GM18520 (cell line): ENCODE measurements at regions not wholly inside any gene's neighbourhood (a gene's known extent, or its start where the extent isn't known, plus 50 kb on each side); places are given as distances from the start of the nearest gene placed in this dataset.

ENCODE experiments used
- ATAC-seq: cut with Tn5 transposase; IDR thresholded peaks from one replicate; pipeline ENCODE4 v1.9.1; 2021; ENCODE audit not compliant: unreplicated experiment

DNA sequence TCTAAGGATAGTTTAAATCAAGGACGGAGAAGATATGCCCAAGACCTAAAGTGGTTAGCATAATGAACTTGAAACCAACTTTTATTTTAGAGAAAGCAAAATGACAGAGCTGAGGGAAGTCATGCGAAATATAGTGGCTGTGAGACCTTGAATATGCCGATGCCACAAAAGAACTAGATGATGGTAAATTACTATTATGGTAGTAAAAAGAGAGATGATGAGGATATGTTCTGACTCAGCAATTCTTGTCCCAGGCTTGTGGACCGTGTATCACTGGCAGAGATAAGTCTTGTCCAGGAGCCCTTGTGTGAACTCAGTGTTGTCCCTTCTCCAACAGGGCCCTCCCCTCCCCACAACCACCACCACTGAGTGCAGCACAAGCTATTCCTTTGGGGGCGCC lies 1605.6 kb upstream of the TENM3 start:
- no peak for ATAC-seq

DNA sequence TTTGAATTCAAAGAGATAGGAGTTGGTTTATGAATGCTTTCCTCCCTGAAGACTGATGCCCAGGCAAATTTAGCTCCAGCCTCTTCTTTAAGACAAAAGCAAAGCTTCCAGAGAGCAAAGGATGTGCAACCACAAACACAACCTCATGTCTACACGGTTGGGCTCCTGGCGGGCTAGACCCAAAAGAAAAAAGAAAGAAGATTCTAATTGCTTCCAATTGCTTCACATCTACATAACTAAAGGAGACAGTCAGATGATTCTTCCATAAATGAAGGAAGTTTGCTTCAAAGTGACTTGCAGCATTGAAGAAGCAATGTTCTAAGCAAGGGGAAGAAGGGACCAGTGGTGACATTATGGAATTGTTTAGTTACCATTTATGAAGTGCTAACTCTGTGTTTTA lies 1603.0 kb upstream of the TENM3 start:
- no peak for ATAC-seq

DNA sequence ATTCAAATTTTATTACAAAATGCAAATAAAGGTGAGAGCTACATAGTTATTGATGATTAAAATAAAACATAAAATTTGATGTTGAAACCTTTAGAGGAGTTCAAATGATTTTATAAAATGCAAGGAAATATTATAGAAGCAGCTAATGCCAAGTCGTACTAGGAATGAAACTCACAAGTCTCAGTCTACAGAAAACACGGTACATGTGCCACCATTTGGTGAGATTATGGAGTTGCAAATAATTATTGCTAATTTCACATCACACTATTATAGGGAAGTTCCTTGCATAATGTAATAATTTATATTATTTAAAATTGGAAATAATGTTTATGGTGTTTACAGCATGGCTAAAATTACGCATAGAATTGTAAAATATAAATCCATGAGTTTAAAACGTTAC lies 1601.7 kb upstream of the TENM3 start:
- ATAC-seq, result no peak

DNA sequence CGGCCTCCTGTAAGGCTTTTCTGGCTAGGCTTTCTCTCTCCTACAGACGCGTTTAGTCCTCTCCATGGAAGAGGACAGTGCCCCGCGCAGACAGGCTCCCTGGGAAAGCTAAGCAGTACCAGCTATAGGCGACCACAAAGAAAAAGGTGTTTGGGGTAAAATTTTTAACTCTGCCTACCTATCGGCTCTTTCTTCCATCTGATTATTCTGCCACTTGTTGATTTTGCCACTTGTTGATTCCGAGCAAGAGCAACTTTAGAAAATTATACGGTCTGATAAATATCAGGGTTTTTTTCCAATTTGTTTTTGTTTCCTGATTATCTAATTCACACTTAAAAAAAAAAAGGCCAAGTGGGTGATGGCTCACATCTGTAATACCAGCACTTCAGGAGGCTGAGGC lies 1600.5 kb upstream of the TENM3 start:
- ATAC-seq, result no peak

DNA sequence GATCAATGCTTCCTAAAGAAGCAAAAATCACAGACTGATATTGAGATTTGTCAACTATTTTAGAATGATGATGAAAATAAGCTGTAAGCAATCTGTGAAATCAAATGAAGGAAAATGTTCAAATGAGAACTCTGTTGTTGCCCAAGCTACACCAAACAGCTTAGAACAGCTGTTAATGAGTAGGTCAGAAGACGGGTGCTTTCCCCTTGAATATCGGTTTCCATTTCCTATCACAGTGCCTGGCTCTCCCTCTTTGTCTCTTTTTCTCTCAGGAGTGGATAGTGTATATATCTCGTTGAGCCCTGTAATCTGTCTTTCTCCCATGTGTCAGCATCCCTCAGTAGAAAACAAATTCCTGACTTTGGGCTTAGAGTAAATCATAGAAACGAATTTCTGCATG lies 1592.9 kb upstream of the TENM3 start:
- ATAC-seq, result peak; percentile 77

DNA sequence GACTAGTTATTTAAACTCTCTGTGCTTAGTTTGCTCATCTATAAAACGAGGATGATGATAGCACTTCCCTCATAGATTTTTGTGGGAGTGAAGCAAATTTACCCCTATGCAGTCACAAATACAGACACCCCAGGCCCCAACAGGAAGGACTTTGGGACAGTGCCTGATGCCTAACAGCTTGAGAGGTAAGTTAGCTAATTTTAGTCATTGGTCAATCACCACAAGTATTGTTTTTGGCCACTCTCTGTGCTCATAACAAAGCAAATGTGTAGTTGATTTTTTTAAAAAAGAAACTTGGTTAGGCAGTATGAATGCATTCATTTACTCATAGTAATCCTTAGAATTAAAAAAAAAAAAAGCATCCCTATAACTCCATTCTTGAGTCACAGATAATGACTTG lies 1590.7 kb upstream of the TENM3 start:
- peak; percentile 40 for ATAC-seq

DNA sequence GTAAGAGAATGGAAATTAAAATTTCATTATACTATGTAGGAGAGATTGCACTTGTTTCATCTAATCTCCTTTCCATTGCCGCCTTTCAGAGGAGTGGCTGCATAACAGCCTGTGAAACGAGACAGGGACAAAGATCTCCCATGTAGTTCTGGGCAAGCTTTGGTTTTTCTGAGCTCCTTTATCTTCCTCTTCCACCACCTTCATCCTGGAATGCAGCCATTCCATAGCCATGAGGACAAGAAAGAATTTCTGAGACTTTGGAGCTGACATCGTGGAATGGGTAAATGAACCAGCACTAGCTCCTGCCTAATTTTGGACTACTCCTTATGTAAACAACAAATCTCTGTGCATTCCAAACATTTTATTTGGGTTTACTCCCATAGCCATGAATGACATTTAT lies 1587.3 kb upstream of the TENM3 start:
- no peak for ATAC-seq

DNA sequence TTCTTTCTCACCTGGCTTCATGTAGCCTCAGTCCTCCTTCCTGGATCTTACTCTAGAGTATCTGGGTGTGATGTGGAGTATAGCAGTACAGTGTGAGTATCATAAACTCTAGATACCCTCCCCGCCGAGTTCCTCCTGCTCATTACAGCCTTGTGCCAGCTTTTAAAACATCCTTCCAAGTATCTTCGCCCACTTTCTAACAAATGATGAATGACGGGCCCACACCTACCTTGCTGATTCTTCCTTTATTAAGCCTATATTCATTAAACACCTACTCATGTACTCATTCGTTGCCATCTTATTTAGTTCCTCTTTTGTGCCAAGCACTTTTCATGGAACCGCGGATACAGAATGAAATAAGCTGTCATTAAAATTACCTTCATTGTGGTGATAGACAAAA lies 1585.3 kb upstream of the TENM3 start:
- no peak for ATAC-seq

DNA sequence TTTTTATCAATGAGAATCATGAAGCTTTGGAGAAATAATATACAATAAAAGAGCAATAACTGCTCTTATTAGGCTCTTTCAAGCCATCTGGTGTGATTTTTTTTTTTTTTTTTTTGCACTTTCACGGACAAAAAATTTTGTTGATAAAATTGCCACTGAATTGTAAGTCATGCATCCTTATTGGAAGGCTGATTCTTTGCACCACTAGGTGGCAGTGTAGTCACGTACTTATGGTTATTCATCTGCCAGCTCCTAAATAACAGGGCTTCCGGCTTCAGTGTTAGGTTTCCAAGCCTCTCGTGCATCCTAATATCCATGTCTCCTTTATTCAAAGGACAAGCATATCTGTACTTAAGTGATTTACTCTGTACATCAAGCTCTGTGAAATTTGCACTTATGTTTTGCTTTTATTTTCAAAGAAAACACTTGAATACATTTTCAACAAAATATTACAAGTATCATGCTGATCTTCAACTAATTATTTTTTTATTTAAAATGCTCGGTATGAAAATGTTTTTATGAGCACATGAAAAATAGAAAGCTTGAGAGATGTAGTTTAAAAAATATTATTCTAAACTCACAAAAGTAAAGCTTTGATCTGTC lies 1578.3 kb upstream of the TENM3 start:
- ATAC-seq, result peak; percentile 76

DNA sequence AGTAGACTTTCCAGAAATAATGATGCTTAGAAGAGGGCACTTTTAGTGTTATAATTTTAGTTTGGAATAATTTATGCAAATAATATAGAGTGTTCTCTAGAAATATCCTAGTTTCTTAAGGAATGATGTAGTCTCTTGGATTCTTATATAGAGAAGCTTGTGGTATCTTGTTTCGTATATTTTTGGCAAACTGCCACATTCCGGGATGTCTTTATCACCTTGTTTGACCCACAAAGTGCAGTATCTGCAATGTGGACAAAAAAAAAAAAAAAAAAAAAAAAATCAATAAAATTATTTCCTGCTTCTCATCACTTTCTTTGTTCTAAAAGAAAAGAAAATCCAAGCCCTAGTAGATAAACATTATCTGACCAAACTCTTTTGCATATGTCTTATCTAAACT lies 1577.7 kb upstream of the TENM3 start:
- ATAC-seq, result no peak

DNA sequence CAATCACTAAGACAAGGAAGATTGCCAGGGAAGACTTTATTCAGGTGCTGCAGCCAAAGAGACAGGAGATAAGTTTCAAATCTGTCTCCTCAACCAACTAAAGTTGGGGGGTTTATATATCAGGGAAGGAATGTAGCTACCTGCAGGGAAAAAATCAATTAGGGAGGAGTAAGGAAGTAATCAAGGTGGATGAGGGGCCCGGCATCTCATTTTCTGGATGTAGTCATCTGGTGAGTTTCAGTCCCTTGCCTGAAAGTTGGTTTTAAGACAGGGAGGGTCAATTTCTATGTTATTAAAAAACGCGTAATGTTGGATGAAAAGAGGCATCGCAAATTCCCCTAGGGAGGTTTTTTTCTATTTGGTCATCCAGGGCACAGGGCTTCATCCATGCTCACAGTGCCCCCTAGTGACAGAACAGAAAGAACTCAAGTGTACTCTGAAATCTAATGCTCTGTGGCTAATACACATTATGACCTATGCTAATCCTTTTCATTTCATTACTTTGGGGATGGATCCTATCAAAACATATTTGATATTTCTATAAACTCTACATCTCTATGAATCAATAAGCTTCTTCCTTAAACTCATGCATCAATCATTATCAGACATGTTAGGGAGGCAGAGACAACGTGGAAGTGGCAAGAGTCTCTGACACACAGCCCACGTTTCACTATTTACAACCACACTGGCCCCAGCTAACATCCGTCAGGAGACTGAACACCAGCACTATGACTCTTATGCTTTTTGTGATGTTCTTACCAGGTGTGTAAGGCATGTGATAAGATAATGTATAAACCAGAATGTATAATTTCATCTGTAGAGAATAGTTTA lies 1577.0 kb upstream of the TENM3 start:
- ATAC-seq, result peak; percentile 73

DNA sequence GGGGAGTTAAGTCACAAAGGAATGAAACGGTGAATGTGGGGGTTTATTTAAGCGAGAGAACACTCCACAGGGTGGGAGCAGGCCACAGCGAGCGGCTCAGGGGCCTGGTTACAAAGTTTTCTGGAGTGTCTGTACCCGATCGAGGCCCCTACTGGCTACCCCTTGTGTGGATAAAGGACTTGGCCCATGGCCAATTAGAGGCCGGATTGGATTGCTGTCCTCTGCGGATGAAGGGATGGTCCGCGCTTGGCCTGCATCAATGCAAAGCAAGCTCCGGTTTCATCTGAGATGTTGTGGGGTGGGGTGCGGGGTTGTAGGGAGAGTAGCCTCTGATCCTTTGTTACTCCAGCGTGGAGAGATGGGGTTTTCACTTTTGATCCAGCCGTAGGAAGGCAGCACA lies 1574.5 kb upstream of the TENM3 start:
- ATAC-seq, result no peak

DNA sequence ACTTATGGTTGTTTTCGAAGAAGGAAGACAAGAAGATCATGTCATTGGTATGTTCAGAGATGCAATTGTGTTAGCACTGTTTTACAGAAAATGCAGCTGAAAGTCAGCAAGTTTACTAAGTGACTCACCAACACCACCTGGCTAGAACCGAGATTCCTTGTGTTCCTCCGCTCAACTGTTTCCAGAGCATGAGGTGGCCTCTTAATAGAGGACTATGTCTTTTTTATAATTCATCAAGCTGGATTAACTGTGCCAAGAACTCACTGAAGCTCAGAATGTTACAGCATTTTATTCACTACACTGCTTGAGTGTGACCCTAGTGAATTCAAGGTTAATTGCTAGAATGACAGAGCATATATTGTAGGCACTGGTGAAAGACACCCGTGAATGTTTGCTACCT lies 1573.5 kb upstream of the TENM3 start:
- no peak for ATAC-seq

DNA sequence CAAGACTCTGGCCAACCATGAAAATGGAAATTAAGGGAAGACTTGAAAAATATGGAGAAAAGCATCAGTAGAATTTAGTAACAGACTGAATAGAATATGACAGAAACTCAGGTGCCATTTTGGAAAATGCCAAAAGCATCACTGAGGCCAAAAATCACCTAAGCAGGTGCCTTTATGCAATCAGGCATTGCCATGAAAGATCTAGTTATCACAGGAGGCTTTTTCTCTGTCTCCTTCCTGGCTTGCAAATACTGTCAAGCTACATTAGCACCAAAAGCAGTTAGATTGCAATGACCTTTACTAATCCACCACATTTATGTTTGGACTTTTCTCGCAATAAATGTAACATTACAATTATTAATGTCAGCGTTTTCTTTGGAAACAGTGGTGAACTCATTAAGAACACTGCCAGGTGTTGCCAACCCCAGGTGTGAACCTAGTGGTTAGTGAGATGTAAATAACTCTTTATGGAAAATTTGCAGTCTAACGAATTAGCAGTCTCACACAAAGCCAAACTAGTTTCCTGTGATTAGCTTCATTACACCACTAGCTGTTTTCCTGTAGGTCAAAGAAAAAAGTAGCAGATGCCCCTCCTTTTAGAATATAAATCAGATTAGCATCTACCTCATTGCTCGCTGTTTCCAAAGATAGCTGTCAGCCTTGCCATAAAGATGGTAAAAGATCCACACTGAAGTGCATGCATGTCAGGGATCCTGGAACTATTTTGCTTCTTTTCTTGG lies 1568.4 kb upstream of the TENM3 start:
- ATAC-seq, result no peak

DNA sequence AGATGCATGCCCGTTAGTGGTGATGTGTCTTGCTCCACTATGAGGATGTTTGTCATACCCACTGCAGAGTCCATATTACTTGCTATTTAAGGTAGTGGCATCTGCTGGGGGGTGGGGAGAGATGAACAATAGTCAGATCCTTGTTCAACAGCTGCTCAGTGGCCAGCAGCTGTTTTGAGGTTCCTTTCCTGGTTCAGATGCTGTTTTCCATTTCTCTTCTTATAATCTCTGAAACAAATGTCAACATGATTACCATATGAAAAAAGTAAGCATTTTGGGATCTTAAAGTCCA lies 1567.9 kb upstream of the TENM3 start:
- ATAC-seq, result no peak

DNA sequence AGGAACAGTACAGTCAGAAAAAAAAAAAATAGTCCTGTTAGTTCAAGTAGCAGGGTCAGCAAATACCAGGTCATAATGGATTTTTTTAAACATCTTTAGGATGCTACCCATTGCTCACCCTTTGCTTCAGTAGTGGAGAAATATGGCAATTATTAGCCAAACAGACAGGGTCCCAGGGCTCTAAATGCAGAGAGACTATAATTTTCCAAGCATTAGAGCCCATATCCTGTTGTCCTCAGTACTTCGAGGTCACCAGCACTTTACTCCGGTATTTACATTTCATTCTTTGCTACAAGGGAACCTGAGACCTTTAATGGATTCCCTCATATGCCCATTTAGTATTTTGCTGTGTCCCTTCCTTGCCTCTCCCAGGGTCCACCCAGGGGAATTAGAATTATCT lies 1562.9 kb upstream of the TENM3 start:
- no peak for ATAC-seq

DNA sequence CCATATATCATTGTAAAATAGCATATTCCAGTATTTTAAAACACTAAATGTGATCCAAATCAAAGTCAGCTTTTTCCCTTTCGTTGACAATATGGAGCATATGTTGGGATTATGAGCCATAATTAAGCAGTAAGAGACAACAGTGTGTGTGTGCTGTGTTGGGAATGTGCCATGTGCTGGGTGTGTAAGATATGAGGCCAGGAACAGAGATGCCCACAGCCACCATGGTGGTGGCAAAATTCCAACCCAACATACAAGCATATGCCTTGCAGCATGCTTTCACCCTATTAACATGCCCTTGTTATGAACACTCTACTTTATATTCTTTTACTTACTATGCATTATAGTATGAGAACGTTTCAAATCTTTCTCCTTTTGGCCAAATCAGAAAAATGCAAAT lies 1560.4 kb upstream of the TENM3 start:
- ATAC-seq, result no peak

DNA sequence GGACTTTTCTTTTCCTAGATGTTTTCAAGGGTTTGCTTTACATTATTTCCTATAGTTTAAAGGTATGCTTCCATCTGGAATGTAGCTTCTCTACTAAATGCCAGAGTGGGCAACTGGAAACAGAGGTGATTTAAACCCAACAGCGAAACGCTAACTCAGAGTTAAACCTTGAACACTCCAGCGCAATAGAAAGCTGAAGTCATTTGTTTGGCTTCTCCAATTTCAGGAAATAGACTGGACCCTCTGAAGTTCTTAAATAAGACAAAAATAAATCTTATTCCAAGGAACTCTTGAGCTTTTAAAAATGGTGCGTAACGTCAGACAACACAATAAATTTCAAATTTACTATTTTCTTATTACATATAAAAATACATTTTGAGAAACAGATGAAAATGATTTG lies 1560.0 kb upstream of the TENM3 start:
- no peak for ATAC-seq

DNA sequence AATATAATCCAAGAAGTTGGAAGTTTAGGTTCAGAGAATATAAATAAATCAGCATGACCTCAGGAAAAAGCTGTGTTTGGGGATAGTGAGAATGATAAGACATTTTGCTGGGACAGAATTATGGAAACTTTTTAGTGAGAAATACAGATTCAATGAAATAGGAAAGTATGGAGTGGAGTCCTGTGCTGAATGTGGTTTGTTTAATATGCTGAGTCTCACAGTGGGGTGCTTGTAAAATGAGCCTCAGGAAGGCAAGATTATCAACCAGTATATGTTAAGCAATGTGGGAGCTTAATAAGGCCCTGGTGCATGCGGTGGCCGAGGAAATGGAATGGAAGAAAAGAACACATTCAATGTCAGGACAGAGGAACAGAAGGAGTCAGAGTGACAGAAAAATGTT lies 1554.7 kb upstream of the TENM3 start:
- ATAC-seq, result no peak

DNA sequence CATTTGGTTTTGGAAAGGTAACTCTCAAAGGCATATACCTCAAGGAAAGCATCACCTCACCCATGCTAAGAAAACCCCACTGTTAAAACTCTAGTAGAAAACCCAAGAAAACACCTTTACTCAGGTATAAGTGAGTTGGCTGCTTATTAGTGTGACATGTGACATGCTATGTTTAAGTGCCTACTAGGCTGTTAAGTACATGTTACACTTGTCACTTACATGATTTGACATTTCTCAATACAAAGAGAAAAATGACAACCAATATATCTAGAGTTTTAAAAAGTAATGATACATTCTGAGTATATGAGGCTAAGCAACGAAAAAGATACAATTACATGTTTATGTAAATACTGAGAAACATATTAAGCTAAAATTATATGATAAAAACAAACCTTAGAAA lies 1548.3 kb upstream of the TENM3 start:
- ATAC-seq, result no peak

DNA sequence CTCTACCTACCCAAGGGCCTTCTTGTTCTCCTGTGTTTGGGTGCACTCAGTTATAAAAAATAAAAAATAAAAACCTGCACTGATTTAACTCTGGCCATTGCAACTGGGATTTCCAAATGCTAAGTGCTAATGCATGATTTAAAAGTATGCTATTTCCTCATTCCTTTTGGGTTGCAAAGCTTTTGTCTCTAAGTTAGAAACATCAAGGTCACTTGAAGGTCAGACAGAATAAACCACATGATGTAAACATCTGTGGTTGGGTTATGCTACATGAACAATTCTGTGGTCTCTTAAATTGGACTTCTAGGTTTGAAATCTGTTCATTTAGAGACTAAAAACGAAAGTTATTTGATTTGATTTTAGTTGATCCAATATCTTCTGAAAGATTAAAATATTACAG lies 1547.4 kb upstream of the TENM3 start:
- ATAC-seq, result no peak

DNA sequence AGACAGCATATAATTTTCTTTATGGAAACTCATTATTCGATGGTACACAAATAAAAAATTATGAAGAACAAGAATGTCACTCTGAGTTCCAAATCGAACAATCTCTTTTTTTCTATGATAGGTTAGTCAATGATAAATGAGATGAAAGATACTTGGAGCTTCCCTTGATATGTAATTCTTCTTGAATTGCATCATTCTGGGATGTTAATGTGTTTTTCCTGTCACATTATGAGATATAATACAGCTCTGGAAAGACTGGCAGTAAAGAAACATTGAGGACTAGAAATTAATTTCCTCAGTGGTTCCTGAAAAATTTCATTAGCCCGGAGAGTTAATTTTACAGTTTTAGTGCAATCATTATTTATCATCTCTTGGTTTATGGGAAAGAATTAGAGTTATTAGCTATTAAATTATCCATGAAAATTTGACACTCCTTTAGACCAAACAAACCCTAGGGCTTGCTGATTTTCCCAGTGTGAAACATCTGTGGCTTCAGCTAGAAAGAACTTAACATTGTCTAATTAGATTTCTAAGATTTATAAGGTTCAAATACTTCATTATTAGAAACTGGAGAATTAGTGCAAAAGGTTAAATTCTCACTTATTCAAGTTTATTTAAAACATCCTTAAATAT lies 1546.6 kb upstream of the TENM3 start:
- no peak for ATAC-seq
